Endothelial cell of umbilical vein (primary cell): ENCODE measurements at regions not wholly inside any gene's neighbourhood (a gene's known extent, or its start where the extent isn't known, plus 50 kb on each side); places are given as distances from the start of the nearest gene placed in this dataset.

Source experiments
- BruUV-seq: library from RNA; stranded (reverse); fragments of 400-500 nt; replicated peaks from 2 replicates; lab custom pipeline; 2021; lab: Mats Ljungman, UMichigan
- CTCF ChIA-PET: fragments of 300-600, 350-600 bp; sonication (Branson Sonifier 250); formaldehyde crosslinking; loops from one replicate; lab custom pipeline; 2021; ENCODE audit warnings: antibody characterized with exemption, inconsistent platforms; lab: Charles Lee
- POLR2A ChIA-PET: fragments of 300-600, 350-600 bp; sonication (Branson Sonifier 250); formaldehyde crosslinking; loops from one replicate; lab custom pipeline; 2021; ENCODE audit warnings: antibody characterized with exemption, inconsistent platforms; lab: Charles Lee
- DNase-seq: peaks from one replicate; pipeline ENCODE4 v3.0.0-alpha.2; 2011; ENCODE audit warnings: low read depth, low spot score
- FAIRE-seq: peaks from 2 replicates; lab custom pipeline; 2011; peaks lifted over from hg19 to GRCh38; lab: Jason Lieb, UNC
- H2AFZ ChIP-seq: 2 replicates; pipeline ENCODE4 v1.6.0; 2012; ENCODE audit warnings: low read depth, low read length, control low read depth, inconsistent platforms
- H3K27ac ChIP-seq: 2 replicates; pipeline ENCODE4 v1.5.1; 2011; ENCODE audit warnings: low read depth, mild to moderate bottlenecking, control low read depth, low read length, moderate library complexity; ENCODE audit not compliant: insufficient read depth
- H3K27me3 ChIP-seq, 2 experiments: 2 replicates each; pipeline versions ENCODE4 v1.6.0 to v1.6.1; 2011; ENCODE audit warnings: low read length in 2 of 2, mixed read lengths in 1 of 2; ENCODE audit not compliant: control insufficient read depth in 2 of 2, insufficient read depth in 2 of 2
- H3K36me3 ChIP-seq, 2 experiments: 2 replicates in 1 of 2; 3 replicates in 1 of 2; pipeline ENCODE4 v1.5.1; 2011; ENCODE audit warnings: low read length in 2 of 2, mild to moderate bottlenecking in 1 of 2, moderate library complexity in 1 of 2; ENCODE audit not compliant: control insufficient read depth in 2 of 2, insufficient read depth in 2 of 2; ENCODE audit errors: extremely low read depth in 1 of 2
- H3K4me1 ChIP-seq: 3 replicates; pipeline ENCODE4 v1.5.1; 2011; ENCODE audit warnings: mild to moderate bottlenecking, low read length; ENCODE audit not compliant: control insufficient read depth, insufficient read depth; ENCODE audit errors: extremely low read depth
- H3K4me2 ChIP-seq: 2 replicates; pipeline ENCODE4 v1.6.1; 2011; ENCODE audit warnings: low read length, control low read depth, mixed read lengths; ENCODE audit not compliant: insufficient read depth
- H3K4me3 ChIP-seq, 3 experiments: fragments of 200-600 bp in 1 of 3; sonication (generic), shearing (Covaris generic) in 1 of 3; replicated peaks in 1 of 3; 2 replicates each; pipeline ENCODE4 v1.5.1; 2011 to 2016; ENCODE audit warnings: control low read depth in 3 of 3, low read length in 3 of 3, mild to moderate bottlenecking in 2 of 3, inconsistent platforms in 1 of 3, low read depth in 1 of 3, moderate library complexity in 1 of 3; ENCODE audit not compliant: insufficient read depth in 1 of 3
- H3K79me2 ChIP-seq: 2 replicates; pipeline ENCODE4 v1.6.0; 2012; ENCODE audit warnings: low read length, inconsistent platforms; ENCODE audit not compliant: control insufficient read depth, insufficient read depth
- H3K9ac ChIP-seq: replicated peaks from 2 replicates; pipeline ENCODE3; 2011; ENCODE audit warnings: low read length, control low read depth; ENCODE audit not compliant: insufficient read depth; ENCODE audit errors: extremely low read depth
- H3K9me1 ChIP-seq: replicated peaks from 3 replicates; pipeline ENCODE4 v1.6.0; 2011; ENCODE audit warnings: mild to moderate bottlenecking, low read length; ENCODE audit not compliant: control insufficient read depth, insufficient read depth; ENCODE audit errors: extremely low read depth
- H3K9me3 ChIP-seq: replicated peaks from 2 replicates; pipeline ENCODE4 v1.5.1; 2012; ENCODE audit warnings: low read length, inconsistent platforms; ENCODE audit not compliant: control insufficient read depth, insufficient read depth
- H4K20me1 ChIP-seq: replicated peaks from 2 replicates; pipeline ENCODE3; 2011; ENCODE audit warnings: mild to moderate bottlenecking, low read length; ENCODE audit not compliant: control insufficient read depth, insufficient read depth; ENCODE audit errors: extremely low read depth
- EZH2 ChIP-seq: IDR thresholded peaks from 2 replicates; pipeline ENCODE4 v1.6.1; 2012; ENCODE audit warnings: borderline replicate concordance, low read depth, mild to moderate bottlenecking, moderate library complexity, low read length, inconsistent platforms; ENCODE audit not compliant: severe bottlenecking
- FOS ChIP-seq: IDR thresholded peaks from 2 replicates; pipeline ENCODE4 v1.6.1; 2011; ENCODE audit warnings: mild to moderate bottlenecking, low read length, moderate library complexity, borderline replicate concordance; ENCODE audit not compliant: insufficient read depth
- GATA2 ChIP-seq: IDR thresholded peaks from 2 replicates; pipeline ENCODE4 v1.7.0; 2011; ENCODE audit warnings: low read depth, mild to moderate bottlenecking, moderate library complexity, mixed read lengths, low read length; ENCODE audit not compliant: insufficient read length, insufficient read depth
- JUN ChIP-seq: IDR thresholded peaks from 2 replicates; pipeline ENCODE4 v1.6.1; 2011; ENCODE audit warnings: borderline replicate concordance, low read depth; ENCODE audit not compliant: insufficient read length, insufficient read depth
- MYC ChIP-seq: IDR thresholded peaks from one replicate; pipeline ENCODE4 v1.6.1; 2011; ENCODE audit warnings: mild to moderate bottlenecking, low read depth, low read length
- POLR2A ChIP-seq: IDR thresholded peaks from 2 replicates; pipeline ENCODE4 v1.6.1; 2012; ENCODE audit warnings: low read depth, mild to moderate bottlenecking, control low read depth, low read length
- POLR2AphosphoS5 ChIP-seq: IDR thresholded peaks from 2 replicates; pipeline ENCODE4 v1.6.1; 2012; ENCODE audit warnings: low read depth, mild to moderate bottlenecking, control low read depth, low read length, moderate library complexity; ENCODE audit not compliant: insufficient read depth
- dilution Hi-C: fragments of 300-500 bp; cut with MboI; formaldehyde crosslinking; loops from one replicate; pipeline ENCODE4 v1.15.0; 2019; ENCODE audit warnings: low sequenced_read_pairs; ENCODE audit not compliant: extremely low pct_ligation_motif_present
- intact Hi-C: fragments of 100-400 bp; cut with micrococcal nuclease; formaldehyde crosslinking; loops from one replicate; pipeline ENCODE4 v1.10.0; 2022
- TF ChIP-seq, protein P1 (sequence below): IDR thresholded peaks from 2 replicates; pipeline ENCODE4 v1.6.1; 2011; ENCODE audit not compliant: insufficient read depth, insufficient read length
- TF ChIP-seq, protein P2 (sequence below), 2 donors: IDR thresholded peaks; 1 replicate in 1 of 2; 2 replicates in 1 of 2; pipeline ENCODE4 v1.5.1; 2011; ENCODE audit warnings: low read length in 2 of 2, mild to moderate bottlenecking in 2 of 2, moderate library complexity in 2 of 2, control low read depth in 1 of 2, inconsistent platforms in 1 of 2, low read depth in 1 of 2; ENCODE audit not compliant: insufficient read depth in 1 of 2; ENCODE audit errors: extremely low read depth in 1 of 2

- H4K20me1 ChIP-seq = no peaks in the 10 kb centered on the region
- H3K27ac ChIP-seq = no peak overlapping the region
- BruUV-seq = no TSS peak
- no peak overlapping the region for H2AFZ ChIP-seq
- no peak for FAIRE-seq
- no peaks in the 10 kb centered on the region for H3K4me1 ChIP-seq
- POLR2A ChIA-PET = no interaction called here
- no peak for DNase-seq
- no peaks in the 10 kb centered on the region for H3K9me1 ChIP-seq
- no peaks in the 10 kb centered on the region for H3K36me3 ChIP-seq
- dilution Hi-C loops (no loop called here), intact Hi-C loops (no loop called here)
- H3K79me2 ChIP-seq = no peaks in the 10 kb centered on the region
- no peak overlapping the region for H3K4me2 ChIP-seq
- no peak overlapping the region for H3K4me3 ChIP-seq
- TF ChIP-seq POLR2A (no peak), FOS (no peak), EZH2 (no peak), MYC (no peak), JUN (no peak)
- TF ChIP-seq, protein P1, sequence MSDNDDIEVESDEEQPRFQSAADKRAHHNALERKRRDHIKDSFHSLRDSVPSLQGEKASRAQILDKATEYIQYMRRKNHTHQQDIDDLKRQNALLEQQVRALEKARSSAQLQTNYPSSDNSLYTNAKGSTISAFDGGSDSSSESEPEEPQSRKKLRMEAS = no peak
- H3K27me3 ChIP-seq = no peaks in the 10 kb centered on the region
- H3K9ac ChIP-seq = no peak overlapping the region
- no peaks in the 10 kb centered on the region for H3K9me3 ChIP-seq
- CTCF ChIA-PET = no interaction called here
Measured at GRCh38 chr5:18379189-18379588, 744.9 kb downstream of the TAF11L14 start.

GRCh38 chr5:18380729-18381362, 746.6 kb downstream of the TAF11L14 start:
- Histone ChIP-seq H3K27ac (no peak overlapping the region), H3K4me3 (no peak overlapping the region), H3K9me3 (no peaks in the 10 kb centered on the region), H3K36me3 (no peaks in the 10 kb centered on the region), H3K4me1 (no peaks in the 10 kb centered on the region), H3K27me3 (no peaks in the 10 kb centered on the region), H3K79me2 (no peaks in the 10 kb centered on the region), H2AFZ (no peak overlapping the region), H4K20me1 (no peaks in the 10 kb centered on the region), H3K4me2 (no peak overlapping the region), H3K9me1 (no peaks in the 10 kb centered on the region), H3K9ac (no peak overlapping the region)
- ChIA-PET POLR2A (no interaction called here), CTCF (no interaction called here)
- dilution Hi-C loops = no loop called here
- FAIRE-seq (no peak), DNase-seq (no peak)
- TF ChIP-seq FOS (no peak), EZH2 (no peak), JUN (no peak), POLR2A (no peak), MYC (no peak), GATA2 (no peak), POLR2AphosphoS5 (no peak)
- TF ChIP-seq, protein P1 = no peak
- TF ChIP-seq, protein P2, sequence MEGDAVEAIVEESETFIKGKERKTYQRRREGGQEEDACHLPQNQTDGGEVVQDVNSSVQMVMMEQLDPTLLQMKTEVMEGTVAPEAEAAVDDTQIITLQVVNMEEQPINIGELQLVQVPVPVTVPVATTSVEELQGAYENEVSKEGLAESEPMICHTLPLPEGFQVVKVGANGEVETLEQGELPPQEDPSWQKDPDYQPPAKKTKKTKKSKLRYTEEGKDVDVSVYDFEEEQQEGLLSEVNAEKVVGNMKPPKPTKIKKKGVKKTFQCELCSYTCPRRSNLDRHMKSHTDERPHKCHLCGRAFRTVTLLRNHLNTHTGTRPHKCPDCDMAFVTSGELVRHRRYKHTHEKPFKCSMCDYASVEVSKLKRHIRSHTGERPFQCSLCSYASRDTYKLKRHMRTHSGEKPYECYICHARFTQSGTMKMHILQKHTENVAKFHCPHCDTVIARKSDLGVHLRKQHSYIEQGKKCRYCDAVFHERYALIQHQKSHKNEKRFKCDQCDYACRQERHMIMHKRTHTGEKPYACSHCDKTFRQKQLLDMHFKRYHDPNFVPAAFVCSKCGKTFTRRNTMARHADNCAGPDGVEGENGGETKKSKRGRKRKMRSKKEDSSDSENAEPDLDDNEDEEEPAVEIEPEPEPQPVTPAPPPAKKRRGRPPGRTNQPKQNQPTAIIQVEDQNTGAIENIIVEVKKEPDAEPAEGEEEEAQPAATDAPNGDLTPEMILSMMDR (IDR thresholded peaks at IDR 0.05; ENCODE audit: extremely low read depth in 1 of 2, insufficient read depth in 1 of 2, low read depth in 1 of 2, low read length in 2 of 2) = no peak
- no TSS peak for BruUV-seq
- intact Hi-C loops = no loop called here
